ENCODE measurements at regions not wholly inside any gene's neighbourhood (a gene's known extent, or its start where the extent isn't known, plus 50 kb on each side); places are given as distances from the start of the nearest gene placed in this dataset.
"Not testable (repeated sequence)": the region's sequence is repeated elsewhere in the genome, so short reads cannot be mapped to it uniquely, and the experiment has no call there.

GRCh38 chr15:39415634-39416033 is 165.2 kb upstream of the THBS1 start:
- TF ChIP-seq, protein P1, sequence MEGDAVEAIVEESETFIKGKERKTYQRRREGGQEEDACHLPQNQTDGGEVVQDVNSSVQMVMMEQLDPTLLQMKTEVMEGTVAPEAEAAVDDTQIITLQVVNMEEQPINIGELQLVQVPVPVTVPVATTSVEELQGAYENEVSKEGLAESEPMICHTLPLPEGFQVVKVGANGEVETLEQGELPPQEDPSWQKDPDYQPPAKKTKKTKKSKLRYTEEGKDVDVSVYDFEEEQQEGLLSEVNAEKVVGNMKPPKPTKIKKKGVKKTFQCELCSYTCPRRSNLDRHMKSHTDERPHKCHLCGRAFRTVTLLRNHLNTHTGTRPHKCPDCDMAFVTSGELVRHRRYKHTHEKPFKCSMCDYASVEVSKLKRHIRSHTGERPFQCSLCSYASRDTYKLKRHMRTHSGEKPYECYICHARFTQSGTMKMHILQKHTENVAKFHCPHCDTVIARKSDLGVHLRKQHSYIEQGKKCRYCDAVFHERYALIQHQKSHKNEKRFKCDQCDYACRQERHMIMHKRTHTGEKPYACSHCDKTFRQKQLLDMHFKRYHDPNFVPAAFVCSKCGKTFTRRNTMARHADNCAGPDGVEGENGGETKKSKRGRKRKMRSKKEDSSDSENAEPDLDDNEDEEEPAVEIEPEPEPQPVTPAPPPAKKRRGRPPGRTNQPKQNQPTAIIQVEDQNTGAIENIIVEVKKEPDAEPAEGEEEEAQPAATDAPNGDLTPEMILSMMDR (IDR thresholded peaks at IDR 0.05; ENCODE audit: insufficient read depth, low read length, poor library complexity, severe bottlenecking): no peak
- DNase-seq (ENCODE audit: low read depth): no peak
- Histone ChIP-seq H3K27me3 (ENCODE audit: control insufficient read depth, insufficient read depth, low read length) (no peaks in the 10 kb centered on the region), H3K4me3 (ENCODE audit: low read depth, low read length) (no peak overlapping the region), H3K36me3 (ENCODE audit: control insufficient read depth, insufficient read depth, low read length) (no peaks in the 10 kb centered on the region)

- Histone ChIP-seq H3K27me3 (ENCODE audit: control insufficient read depth, insufficient read depth, low read length) (no peaks in the 10 kb centered on the region), H3K4me3 (ENCODE audit: low read depth, low read length) (no peak overlapping the region), H3K36me3 (ENCODE audit: control insufficient read depth, insufficient read depth, low read length) (no peaks in the 10 kb centered on the region)
- no peak for DNase-seq (ENCODE audit: low read depth)
- TF ChIP-seq, protein P1 (IDR thresholded peaks at IDR 0.05; ENCODE audit: insufficient read depth, low read length, poor library complexity, severe bottlenecking): no peak
Observed at GRCh38 chr15:39416258-39416657, 164.6 kb upstream of the THBS1 start.

DNA sequence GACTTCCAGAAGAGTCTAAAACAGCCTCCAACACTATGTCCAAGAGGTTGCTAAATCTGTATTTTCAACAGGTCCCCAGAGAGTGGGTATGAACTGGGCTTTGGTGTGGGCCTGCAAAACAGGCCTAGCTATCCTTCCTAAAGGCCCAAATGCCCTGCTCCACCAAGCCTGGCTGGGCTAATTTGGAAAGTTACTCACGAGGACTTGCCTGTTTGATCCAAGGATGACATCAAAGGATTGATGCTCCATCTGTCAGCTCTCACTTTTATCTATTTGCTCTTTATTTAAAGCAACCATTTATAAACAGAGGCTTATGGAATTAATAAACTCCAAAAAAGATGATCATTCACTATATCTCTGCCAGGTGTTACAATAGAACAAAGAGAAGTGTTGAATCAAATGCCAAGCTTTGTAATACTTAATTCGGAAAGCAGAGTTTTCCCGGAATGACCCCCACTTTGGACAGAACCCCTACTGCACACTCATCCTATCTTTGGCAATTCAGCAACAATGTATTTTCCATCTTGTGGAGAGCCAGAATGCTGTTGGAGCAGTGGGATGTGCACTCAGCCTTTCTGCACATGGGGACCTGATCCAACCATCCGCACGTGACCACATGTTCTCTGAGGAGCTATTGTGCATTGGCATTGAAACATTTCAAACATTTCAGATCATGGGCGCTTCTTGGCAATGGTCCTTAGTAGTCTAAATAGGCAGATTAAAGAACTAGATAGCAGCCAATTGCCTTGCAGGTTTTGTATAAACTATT is 163.3 kb upstream of the THBS1 start:
- TF ChIP-seq, protein P1 (IDR thresholded peaks at IDR 0.05; ENCODE audit: insufficient read depth, low read length, poor library complexity, severe bottlenecking): no peak
- no peaks in the 10 kb centered on the region for H3K27me3 ChIP-seq (ENCODE audit: control insufficient read depth, insufficient read depth, low read length)
- H3K36me3 ChIP-seq (ENCODE audit: control insufficient read depth, insufficient read depth, low read length): no peaks in the 10 kb centered on the region
- no peak overlapping the region for H3K4me3 ChIP-seq (ENCODE audit: low read depth, low read length)
- no peak for DNase-seq (ENCODE audit: low read depth)

- Histone ChIP-seq H3K4me3 (ENCODE audit: low read depth, low read length) (no peak overlapping the region), H3K27me3 (ENCODE audit: control insufficient read depth, insufficient read depth, low read length) (no peaks in the 10 kb centered on the region), H3K36me3 (ENCODE audit: control insufficient read depth, insufficient read depth, low read length) (no peaks in the 10 kb centered on the region)
- no peak for DNase-seq (ENCODE audit: low read depth)
- TF ChIP-seq, protein P1 (IDR thresholded peaks at IDR 0.05; ENCODE audit: insufficient read depth, low read length, poor library complexity, severe bottlenecking): no peak
Observed at GRCh38 chr15:39419651-39420050, 161.2 kb upstream of the THBS1 start.

DNA sequence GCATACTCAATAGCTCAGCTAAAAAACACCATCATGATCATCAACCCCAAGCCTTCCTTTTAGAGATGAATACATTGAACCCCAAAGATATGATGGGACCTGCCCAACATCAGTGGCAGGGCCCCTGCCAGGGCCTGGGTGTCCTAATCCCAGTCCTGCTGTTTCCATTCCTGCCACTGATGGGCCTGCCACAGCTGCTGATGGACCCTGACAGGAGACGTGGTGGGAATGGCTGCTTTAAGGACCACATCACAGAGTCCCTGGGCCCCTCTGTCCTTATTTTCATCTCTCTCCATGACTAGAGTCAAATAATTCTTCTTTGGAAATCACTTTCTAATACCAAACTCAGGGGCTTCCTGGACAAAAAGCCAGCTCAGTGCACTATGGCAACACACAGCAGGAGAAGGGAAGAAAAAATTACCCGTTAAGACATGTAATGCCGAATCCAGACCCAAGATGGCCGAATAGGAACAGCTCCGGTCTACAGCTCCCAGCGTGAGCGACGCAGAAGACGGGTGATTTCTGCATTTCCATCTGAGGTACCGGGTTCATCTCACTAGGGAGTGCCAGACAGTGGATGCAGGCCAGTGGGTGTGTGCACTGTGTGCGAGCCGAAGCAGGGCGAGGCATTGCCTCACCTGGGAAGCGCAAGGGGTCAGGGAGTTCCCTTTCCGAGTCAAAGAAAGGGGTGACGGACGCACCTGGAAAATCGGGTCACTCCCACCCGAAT is 160.6 kb upstream of the THBS1 start:
- H3K36me3 ChIP-seq (ENCODE audit: control insufficient read depth, insufficient read depth, low read length); DNase-seq (ENCODE audit: low read depth); H3K27me3 ChIP-seq (ENCODE audit: control insufficient read depth, insufficient read depth, low read length); H3K4me3 ChIP-seq (ENCODE audit: low read depth, low read length): not testable (repeated sequence)

DNA sequence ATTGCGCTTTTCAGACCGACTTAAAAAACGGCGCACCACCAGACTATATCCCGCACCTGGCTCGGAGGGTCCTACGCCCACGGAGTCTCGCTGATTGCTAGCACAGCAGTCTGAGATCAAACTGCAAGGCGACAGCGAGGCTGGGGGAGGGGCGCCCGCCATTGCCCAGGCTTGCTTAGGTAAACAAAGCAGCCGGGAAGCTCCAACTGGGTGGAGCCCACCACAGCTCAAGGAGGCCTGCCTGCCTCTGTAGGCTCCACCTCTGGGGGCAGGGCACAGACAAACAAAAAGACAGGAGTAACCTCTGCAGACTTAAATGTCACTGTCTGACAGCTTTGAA is 160.1 kb upstream of the THBS1 start:
- H3K27me3 ChIP-seq (ENCODE audit: control insufficient read depth, insufficient read depth, low read length); H3K36me3 ChIP-seq (ENCODE audit: control insufficient read depth, insufficient read depth, low read length); H3K4me3 ChIP-seq (ENCODE audit: low read depth, low read length); DNase-seq (ENCODE audit: low read depth): not testable (repeated sequence)

Data from kidney epithelial cell (primary cell).